WTC11 (cell line): ENCODE measurements at regions not wholly inside any gene's neighbourhood (a gene's known extent, or its start where the extent isn't known, plus 50 kb on each side); places are given as distances from the start of the nearest gene placed in this dataset.

Experiments used
- ATAC-seq: fragments of 200-7000 bp; cut with Tn5 transposase; 2 replicates; pipeline ENCODE4 v1.10.0; 2021; ENCODE audit warnings: mild to moderate bottlenecking, moderate library complexity
- CTCF ChIA-PET: fragments of 300-600 bp; sonication (Branson Sonifier 250); formaldehyde crosslinking; loops from one replicate; lab custom pipeline; 2021; ENCODE audit warnings: antibody characterized with exemption; lab: Charles Lee
- POLR2A ChIA-PET: fragments of 350-600 bp; sonication (Branson Sonifier 250); formaldehyde crosslinking; loops from one replicate; lab custom pipeline; 2021; ENCODE audit warnings: antibody characterized with exemption; lab: Charles Lee
- DNase-seq: peaks from one replicate; pipeline ENCODE4 v3.0.0; 2021; ENCODE audit warnings: low spot score
- H3K27ac Mint-ChIP-seq: 2 replicates; pipeline ENCODE4 v1.8.0; 2021; ENCODE audit warnings: mixed read lengths
- H3K27me3 Mint-ChIP-seq: 2 replicates; pipeline ENCODE4 v1.8.0; 2021; ENCODE audit warnings: low read depth, mild to moderate bottlenecking, moderate library complexity, mixed read lengths
- H3K36me3 Mint-ChIP-seq: 2 replicates; pipeline ENCODE4 v1.8.0; 2021; ENCODE audit warnings: mixed read lengths
- H3K4me1 Mint-ChIP-seq: 2 replicates; pipeline ENCODE4 v1.8.0; 2022; ENCODE audit warnings: mixed read lengths
- H3K4me3 Mint-ChIP-seq: 2 replicates; pipeline ENCODE4 v1.8.0; 2021; ENCODE audit warnings: mild to moderate bottlenecking, moderate library complexity, mixed read lengths
- H3K9me3 Mint-ChIP-seq: 2 replicates; pipeline ENCODE4 v1.8.0; 2021; ENCODE audit warnings: mixed read lengths
- CREM ChIP-seq: sonication (generic); formaldehyde crosslinking; IDR thresholded peaks from 2 replicates; pipeline ENCODE4 v1.8.1; 2022; ENCODE audit warnings: mild to moderate bottlenecking, missing genetic modification reagents, moderate library complexity
- E2F4 ChIP-seq: sonication (generic); formaldehyde crosslinking; IDR thresholded peaks from 2 replicates; pipeline ENCODE4 v1.8.1; 2022; ENCODE audit warnings: low read depth, mild to moderate bottlenecking, moderate library complexity, missing genetic modification reagents, borderline replicate concordance
- E2F5 ChIP-seq: sonication (generic); formaldehyde crosslinking; IDR thresholded peaks from 2 replicates; pipeline ENCODE4 v1.8.1; 2022; ENCODE audit warnings: mild to moderate bottlenecking, moderate library complexity, missing genetic modification reagents
- ERG ChIP-seq: fragments of 250-450 bp; sonication (Bioruptor Pico); IDR thresholded peaks from 2 replicates; pipeline ENCODE4 v1.8.0; 2021; ENCODE audit warnings: mild to moderate bottlenecking
- ESRRA ChIP-seq: sonication (generic); formaldehyde crosslinking; IDR thresholded peaks from 2 replicates; pipeline ENCODE4 v1.8.1; 2022; ENCODE audit warnings: mild to moderate bottlenecking, missing genetic modification reagents, borderline replicate concordance
- FOXP1 ChIP-seq: sonication (generic); formaldehyde crosslinking; IDR thresholded peaks from 2 replicates; pipeline ENCODE4 v1.8.0; 2022; ENCODE audit warnings: missing genetic modification reagents, mild to moderate bottlenecking, moderate library complexity, borderline replicate concordance
- NFE2L1 ChIP-seq: sonication (generic); formaldehyde crosslinking; IDR thresholded peaks from 2 replicates; pipeline ENCODE4 v1.8.1; 2023; ENCODE audit warnings: missing genetic modification reagents
- NR3C1 ChIP-seq: sonication (generic); formaldehyde crosslinking; conservative IDR thresholded peaks from 2 replicates; pipeline ENCODE4 v1.8.1; 2023; ENCODE audit warnings: low read depth, mild to moderate bottlenecking, missing genetic modification reagents
- PRRX2 ChIP-seq: fragments of 250-450 bp; sonication (Bioruptor Pico); IDR thresholded peaks from 2 replicates; pipeline ENCODE4 v1.8.0; 2021; ENCODE audit warnings: mild to moderate bottlenecking
- RELA ChIP-seq: sonication (generic); formaldehyde crosslinking; IDR thresholded peaks from 2 replicates; pipeline ENCODE4 v1.8.1; 2022; ENCODE audit warnings: missing genetic modification reagents, mild to moderate bottlenecking, borderline replicate concordance
- SOX15 ChIP-seq: fragments of 250-450 bp; sonication (Bioruptor Pico); IDR thresholded peaks from 2 replicates; pipeline ENCODE4 v1.9.0; 2021; ENCODE audit warnings: mild to moderate bottlenecking
- ZNF281 ChIP-seq: sonication (generic); formaldehyde crosslinking; IDR thresholded peaks from 2 replicates; pipeline ENCODE4 v1.8.0; 2023; ENCODE audit warnings: mild to moderate bottlenecking, missing genetic modification reagents
- ZNF416 ChIP-seq: fragments of 250-450 bp; sonication (Bioruptor Pico); IDR thresholded peaks from 2 replicates; pipeline ENCODE4 v1.9.0; 2021; ENCODE audit warnings: mild to moderate bottlenecking, inconsistent platforms
- ZNF532 ChIP-seq: fragments of 250-450 bp; sonication (Bioruptor Pico); IDR thresholded peaks from 2 replicates; pipeline ENCODE4 v1.9.0; 2021; ENCODE audit warnings: mild to moderate bottlenecking, borderline replicate concordance
- ZNF671 ChIP-seq: fragments of 250-450 bp; sonication (Bioruptor Pico); IDR thresholded peaks from 2 replicates; pipeline ENCODE4 v1.8.0; 2021; ENCODE audit warnings: mild to moderate bottlenecking
- TF ChIP-seq, protein P1 (sequence below): sonication (generic); formaldehyde crosslinking; conservative IDR thresholded peaks from 2 replicates; pipeline ENCODE4 v1.8.1; 2022; ENCODE audit warnings: mild to moderate bottlenecking, missing genetic modification reagents
- TF ChIP-seq, protein P2 (sequence below): sonication (generic); formaldehyde crosslinking; IDR thresholded peaks from 2 replicates; pipeline ENCODE4 v1.8.1; 2023; ENCODE audit warnings: mild to moderate bottlenecking, missing genetic modification reagents
- TF ChIP-seq, protein P3 (sequence below): sonication (generic); formaldehyde crosslinking; IDR thresholded peaks from 2 replicates; pipeline ENCODE4 v1.8.0; 2022; ENCODE audit warnings: mild to moderate bottlenecking, missing genetic modification reagents
- TF ChIP-seq, protein P4 (sequence below): fragments of 250-450 bp; sonication (Bioruptor Pico); IDR thresholded peaks from 2 replicates; pipeline ENCODE4 v1.9.0; 2021; ENCODE audit warnings: moderate library complexity, mild to moderate bottlenecking, inconsistent platforms, borderline replicate concordance

DNA sequence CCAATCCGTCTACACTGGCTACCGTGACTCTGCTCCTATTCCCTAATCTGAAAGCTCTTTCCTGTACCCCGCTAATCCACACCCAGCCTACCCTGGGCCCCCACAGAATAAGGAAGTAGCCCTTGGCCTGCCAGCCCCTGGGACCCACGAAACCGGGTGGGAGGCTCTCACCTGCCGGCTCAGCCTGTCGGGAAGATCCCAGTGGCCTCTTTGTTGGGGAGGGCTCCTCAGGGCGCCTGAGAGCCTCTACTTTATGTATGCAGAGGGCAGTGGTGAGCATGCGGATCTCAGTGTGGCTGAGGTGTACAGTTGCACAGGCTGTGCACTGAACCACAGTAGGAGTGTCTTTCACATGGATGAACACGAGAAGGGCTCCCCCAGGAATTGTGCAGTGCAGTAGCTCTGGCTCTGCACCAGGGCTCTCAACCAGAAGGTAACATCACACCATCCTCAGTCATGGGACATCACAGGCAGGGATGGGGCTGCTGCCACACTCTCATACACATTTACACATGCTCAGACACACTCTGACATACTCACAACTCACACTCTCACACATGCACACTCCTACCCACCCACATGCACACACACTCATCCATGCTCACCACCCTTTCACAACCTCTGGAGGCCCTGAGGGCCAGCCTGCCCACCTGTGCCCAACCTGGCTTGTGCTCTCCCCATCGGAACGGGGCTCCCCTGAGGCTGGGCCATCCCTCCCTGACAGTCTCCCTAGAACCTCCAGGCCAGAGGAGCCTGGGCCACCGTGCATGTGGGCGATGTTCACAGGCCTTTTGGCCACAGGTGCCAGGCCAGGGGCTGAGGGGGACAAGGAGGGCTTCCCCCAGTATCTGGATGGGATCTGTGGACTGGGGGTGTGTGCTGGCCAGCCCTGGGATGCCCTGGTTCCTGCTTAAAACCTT, 135.0 kb downstream of the URI1 start (continued):
- TF ChIP-seq, protein P1, sequence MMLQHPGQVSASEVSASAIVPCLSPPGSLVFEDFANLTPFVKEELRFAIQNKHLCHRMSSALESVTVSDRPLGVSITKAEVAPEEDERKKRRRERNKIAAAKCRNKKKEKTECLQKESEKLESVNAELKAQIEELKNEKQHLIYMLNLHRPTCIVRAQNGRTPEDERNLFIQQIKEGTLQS (CRISPR knock-in tag): no peak
- no peak for TF ChIP-seq CREM (CRISPR knock-in tag)
- TF ChIP-seq E2F4 (CRISPR knock-in tag): no peak
- no peak for TF ChIP-seq ESRRA (CRISPR knock-in tag)
- TF ChIP-seq ERG: no peak
- TF ChIP-seq E2F5 (CRISPR knock-in tag): no peak
- no peak for TF ChIP-seq SOX15 (CRISPR knock-in tag)
- TF ChIP-seq, protein P2, sequence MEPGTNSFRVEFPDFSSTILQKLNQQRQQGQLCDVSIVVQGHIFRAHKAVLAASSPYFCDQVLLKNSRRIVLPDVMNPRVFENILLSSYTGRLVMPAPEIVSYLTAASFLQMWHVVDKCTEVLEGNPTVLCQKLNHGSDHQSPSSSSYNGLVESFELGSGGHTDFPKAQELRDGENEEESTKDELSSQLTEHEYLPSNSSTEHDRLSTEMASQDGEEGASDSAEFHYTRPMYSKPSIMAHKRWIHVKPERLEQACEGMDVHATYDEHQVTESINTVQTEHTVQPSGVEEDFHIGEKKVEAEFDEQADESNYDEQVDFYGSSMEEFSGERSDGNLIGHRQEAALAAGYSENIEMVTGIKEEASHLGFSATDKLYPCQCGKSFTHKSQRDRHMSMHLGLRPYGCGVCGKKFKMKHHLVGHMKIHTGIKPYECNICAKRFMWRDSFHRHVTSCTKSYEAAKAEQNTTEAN (CRISPR knock-in tag): no peak
- TF ChIP-seq, all 79 proteins: peak for 0

- ChIA-PET POLR2A (no interaction called here), CTCF (no interaction called here)
- Mint-ChIP-seq H3K4me3 (no peak overlapping the region), H3K9me3 (peaks cover 9% of the 10 kb centered on the region), H3K27me3 (no peaks in the 10 kb centered on the region; the same call in 1 of the 2 replicates), H3K4me1 (peaks cover 3% of the 10 kb centered on the region), H3K36me3 (no peaks in the 10 kb centered on the region), H3K27ac (no peak overlapping the region)
- ATAC-seq (no peak), DNase-seq (no peak)
- TF ChIP-seq ZNF281 (CRISPR knock-in tag) (no peak), CREM (CRISPR knock-in tag) (no peak), NFE2L1 (no peak), SOX15 (CRISPR knock-in tag) (no peak), ZNF671 (no peak), RELA (CRISPR knock-in tag) (no peak), ZNF416 (CRISPR knock-in tag) (no peak), PRRX2 (CRISPR knock-in tag) (no peak), ESRRA (CRISPR knock-in tag) (no peak), NR3C1 (CRISPR knock-in tag) (no peak), ZNF532 (no peak), FOXP1 (CRISPR knock-in tag) (no peak)
- TF ChIP-seq, protein P3, sequence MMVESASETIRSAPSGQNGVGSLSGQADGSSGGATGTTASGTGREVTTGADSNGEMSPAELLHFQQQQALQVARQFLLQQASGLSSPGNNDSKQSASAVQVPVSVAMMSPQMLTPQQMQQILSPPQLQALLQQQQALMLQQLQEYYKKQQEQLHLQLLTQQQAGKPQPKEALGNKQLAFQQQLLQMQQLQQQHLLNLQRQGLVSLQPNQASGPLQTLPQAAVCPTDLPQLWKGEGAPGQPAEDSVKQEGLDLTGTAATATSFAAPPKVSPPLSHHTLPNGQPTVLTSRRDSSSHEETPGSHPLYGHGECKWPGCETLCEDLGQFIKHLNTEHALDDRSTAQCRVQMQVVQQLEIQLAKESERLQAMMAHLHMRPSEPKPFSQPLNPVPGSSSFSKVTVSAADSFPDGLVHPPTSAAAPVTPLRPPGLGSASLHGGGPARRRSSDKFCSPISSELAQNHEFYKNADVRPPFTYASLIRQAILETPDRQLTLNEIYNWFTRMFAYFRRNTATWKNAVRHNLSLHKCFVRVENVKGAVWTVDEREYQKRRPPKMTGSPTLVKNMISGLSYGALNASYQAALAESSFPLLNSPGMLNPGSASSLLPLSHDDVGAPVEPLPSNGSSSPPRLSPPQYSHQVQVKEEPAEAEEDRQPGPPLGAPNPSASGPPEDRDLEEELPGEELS (CRISPR knock-in tag): no peak
- TF ChIP-seq, protein P4, sequence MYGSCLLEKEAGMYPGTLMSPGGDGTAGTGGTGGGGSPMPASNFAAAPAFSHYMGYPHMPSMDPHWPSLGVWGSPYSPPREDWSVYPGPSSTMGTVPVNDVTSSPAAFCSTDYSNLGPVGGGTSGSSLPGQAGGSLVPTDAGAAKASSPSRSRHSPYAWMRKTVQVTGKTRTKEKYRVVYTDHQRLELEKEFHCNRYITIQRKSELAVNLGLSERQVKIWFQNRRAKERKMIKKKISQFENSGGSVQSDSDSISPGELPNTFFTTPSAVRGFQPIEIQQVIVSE (CRISPR knock-in tag): no peak
These were observed 135.9 kb downstream of the URI1 start for GRCh38 chr19:30077851-30078355.
